GM23338 (cell line): ENCODE measurements at regions not wholly inside any gene's neighbourhood (a gene's known extent, or its start where the extent isn't known, plus 50 kb on each side); places are given as distances from the start of the nearest gene placed in this dataset.

Experiments
- CREB1 ChIP-seq: fragments of 250-450 bp; sonication (Bioruptor Pico); IDR thresholded peaks from 2 replicates; pipeline ENCODE4 v1.5.0; 2020; ENCODE audit warnings: low read depth, mild to moderate bottlenecking, moderate library complexity
- CTCF ChIP-seq, 2 experiments: fragments of 200-600 bp in 1 of 2; sonication (generic) in 1 of 2; conservative IDR thresholded peaks; 2 replicates each; pipeline versions ENCODE4 v1.5.1 to v1.6.1; 2016 to 2017; ENCODE audit warnings: antibody characterized with exemption in 2 of 2, low read depth in 2 of 2, mild to moderate bottlenecking in 2 of 2, moderate library complexity in 1 of 2
- EZH2 ChIP-seq: fragments of 200-600 bp; sonication (generic); IDR thresholded peaks from one replicate; pipeline ENCODE4 v1.8.0; 2017; ENCODE audit warnings: antibody characterized with exemption, mild to moderate bottlenecking, low read depth; ENCODE audit not compliant: unreplicated experiment
- EZH2phosphoT487 ChIP-seq: fragments of 200-600 bp; sonication (generic); IDR thresholded peaks from one replicate; pipeline ENCODE4 v1.8.1; 2018; ENCODE audit warnings: antibody characterized with exemption; ENCODE audit not compliant: unreplicated experiment
- JUNB ChIP-seq: IDR thresholded peaks from one replicate; pipeline ENCODE4 v1.6.1; 2016; ENCODE audit warnings: antibody characterized with exemption; ENCODE audit not compliant: unreplicated experiment
- POLR2AphosphoS5 ChIP-seq: IDR thresholded peaks from 2 replicates; pipeline ENCODE4 v1.6.1; 2016; ENCODE audit warnings: antibody characterized with exemption, low read depth
- REST ChIP-seq: IDR thresholded peaks from one replicate; pipeline ENCODE4 v1.6.1; 2018; ENCODE audit warnings: antibody characterized with exemption; ENCODE audit not compliant: unreplicated experiment
- STAT1 ChIP-seq: IDR thresholded peaks from one replicate; pipeline ENCODE4 v1.6.1; 2016; ENCODE audit warnings: antibody characterized with exemption; ENCODE audit not compliant: unreplicated experiment
- ZNF331 ChIP-seq: fragments of 250-450 bp; sonication (Bioruptor Pico); IDR thresholded peaks from 2 replicates; pipeline ENCODE4 v1.5.0; 2020; ENCODE audit warnings: low read depth, mild to moderate bottlenecking, moderate library complexity

GRCh38 chr18:67789165-67789545, 272.6 kb upstream of the DSEL start:
- TF ChIP-seq CREB1 (CRISPR knock-in tag) (no peak), POLR2AphosphoS5 (no peak), CTCF (conservative IDR thresholded peaks at IDR 0.05; ENCODE audit: low read depth in 2 of 2) (no peak), EZH2phosphoT487 (no peak), EZH2 (no peak), REST (no peak), STAT1 (no peak), ZNF331 (CRISPR knock-in tag) (no peak), JUNB (no peak)
